GM13977 (cell line): ENCODE measurements at regions not wholly inside any gene's neighbourhood (a gene's known extent, or its start where the extent isn't known, plus 50 kb on each side); places are given as distances from the start of the nearest gene placed in this dataset.

Source experiments
- DNase-seq: peaks from one replicate; pipeline ENCODE4 v3.0.0; 2012; ENCODE audit warnings: low spot score
- CTCF ChIP-seq: IDR thresholded peaks from 2 replicates; pipeline ENCODE4 v1.5.1; 2012; ENCODE audit warnings: mild to moderate bottlenecking, control low read depth; ENCODE audit not compliant: insufficient read depth; ENCODE audit errors: extremely low read depth, missing control alignments
- in situ Hi-C: fragments of 300-500 bp; cut with MboI; formaldehyde crosslinking; loops from one replicate; pipeline ENCODE4 v1.12.0; 2022; ENCODE audit warnings: low sequenced_read_pairs, low pct_unique_long_range_greater_than_20kb, mixed read lengths, inconsistent platforms; ENCODE audit not compliant: unreplicated experiment

GRCh38 chr5:8058616-8059190, 189.8 kb downstream of the MTRR start:
- in situ Hi-C loops, result no loop called here
- DNase-seq, result no peak
- no peak for TF ChIP-seq CTCF

GRCh38 chr5:8059337-8059736, 190.4 kb downstream of the MTRR start:
- TF ChIP-seq CTCF, result no peak
- no peak for DNase-seq
- in situ Hi-C loops, result no loop called here

GRCh38 chr5:8060235-8060952, 191.4 kb downstream of the MTRR start:
- no peak for DNase-seq
- no peak for TF ChIP-seq CTCF
- in situ Hi-C loops, result no loop called here

- no peak for TF ChIP-seq CTCF
- in situ Hi-C loops, result no loop called here
- no peak for DNase-seq
These were observed 192.0 kb downstream of the MTRR start for GRCh38 chr5:8060953-8061429.

- no peak for DNase-seq
- no peak for TF ChIP-seq CTCF
- in situ Hi-C loops, result no loop called here
These were observed 193.6 kb downstream of the MTRR start for GRCh38 chr5:8062521-8062920.

- no peak for DNase-seq
- in situ Hi-C loops, result no loop called here
These were observed 199.1 kb downstream of the MTRR start for GRCh38 chr5:8068078-8068477.

More at GRCh38 chr5:8068078-8068477, 199.1 kb downstream of the MTRR start:
- TF ChIP-seq CTCF, result no peak
